Right ventricle myocardium superior (tissue), 1 donor: ENCODE measurements at regions not wholly inside any gene's neighbourhood (a gene's known extent, or its start where the extent isn't known, plus 50 kb on each side); places are given as distances from the start of the nearest gene placed in this dataset.

ENCODE experiments used
- ATAC-seq: fragments of 200-7000 bp; cut with Tn5 transposase; one replicate; pipeline ENCODE4 v1.9.1; 2020; ENCODE audit warnings: mild to moderate bottlenecking; ENCODE audit not compliant: poor library complexity
- DNase-seq: peaks from one replicate; pipeline ENCODE4 v3.0.0-alpha.2; 2020
- intact Hi-C: fragments of 100-400 bp; cut with DNase I; formaldehyde crosslinking; loops from one replicate; pipeline ENCODE4 v1.11.2; 2022
- donor health status: DM: no; HTN: yes; CAD: no; lungs with severe emphysema.

- DNase-seq (no peak), ATAC-seq (peak; percentile 54)
- intact Hi-C loops = no loop called here
Measured at GRCh38 chr4:71259911-71260331, 78.9 kb upstream of the SLC4A4 start.

- DNase-seq (no peak), ATAC-seq (peak; percentile 25)
- intact Hi-C loops = no loop called here
Measured at GRCh38 chr4:71260544-71260943, 78.3 kb upstream of the SLC4A4 start.

GRCh38 chr4:71261001-71261400 lies 77.8 kb upstream of the SLC4A4 start:
- ATAC-seq = peak; percentile 84
- intact Hi-C loops = no loop called here
- DNase-seq = no peak

GRCh38 chr4:71261633-71262121 lies 77.1 kb upstream of the SLC4A4 start:
- ATAC-seq (peak; percentile 63), DNase-seq (no peak)

GRCh38 chr4:71262161-71262560 lies 76.7 kb upstream of the SLC4A4 start:
- no peak for DNase-seq
- no peak for ATAC-seq
- intact Hi-C loops = no loop called here

More at GRCh38 chr4:71261633-71262121, 77.1 kb upstream of the SLC4A4 start:
- intact Hi-C loops = no loop called here

GRCh38 chr4:71266090-71266794 lies 72.6 kb upstream of the SLC4A4 start:
- intact Hi-C loops = no loop called here
- peak; percentile 40 for DNase-seq
- ATAC-seq = peak; percentile 46

- intact Hi-C loops = no loop called here
- ATAC-seq = no peak
- DNase-seq = no peak
Measured at GRCh38 chr4:71267244-71267643, 71.6 kb upstream of the SLC4A4 start.

GRCh38 chr4:71268166-71268565 lies 70.7 kb upstream of the SLC4A4 start:
- ATAC-seq (no peak), DNase-seq (no peak)
- intact Hi-C loops = no loop called here

- DNase-seq = no peak
- no peak for ATAC-seq
Measured at GRCh38 chr4:71269233-71269632, 69.6 kb upstream of the SLC4A4 start.

GRCh38 chr4:71270901-71271300 lies 67.9 kb upstream of the SLC4A4 start:
- intact Hi-C loops = no loop called here
- ATAC-seq = peak; percentile 28

More at GRCh38 chr4:71269233-71269632, 69.6 kb upstream of the SLC4A4 start:
- intact Hi-C loops = no loop called here

GRCh38 chr4:71272976-71273375 lies 65.8 kb upstream of the SLC4A4 start:
- DNase-seq = no peak
- no peak for ATAC-seq
- intact Hi-C loops = no loop called here

More at GRCh38 chr4:71270901-71271300, 67.9 kb upstream of the SLC4A4 start:
- DNase-seq = no peak

GRCh38 chr4:71275004-71275403 lies 63.8 kb upstream of the SLC4A4 start:
- intact Hi-C loops = no loop called here
- no peak for ATAC-seq
- DNase-seq = no peak

GRCh38 chr4:71275570-71275969 lies 63.2 kb upstream of the SLC4A4 start:
- no peak for ATAC-seq
- DNase-seq = no peak
- intact Hi-C loops = no loop called here

- no peak for ATAC-seq
- intact Hi-C loops = no loop called here
Measured at GRCh38 chr4:71277353-71277752, 61.5 kb upstream of the SLC4A4 start.

GRCh38 chr4:71283642-71284257 lies 55.1 kb upstream of the SLC4A4 start:
- ATAC-seq = no peak
- no peak for DNase-seq
- intact Hi-C loops = no loop called here

More at GRCh38 chr4:71277353-71277752, 61.5 kb upstream of the SLC4A4 start:
- DNase-seq = no peak

- ATAC-seq (no peak), DNase-seq (no peak)
- intact Hi-C loops = no loop called here
Measured at GRCh38 chr4:71287305-71287704, 51.5 kb upstream of the SLC4A4 start.

- DNase-seq = no peak
- intact Hi-C loops = no loop called here
- ATAC-seq = peak; percentile 50
Measured at GRCh38 chr4:71288875-71289274, 49.9 kb upstream of the SLC4A4 start.
